HCT116 (cell line): ENCODE measurements at regions not wholly inside any gene's neighbourhood (a gene's known extent, or its start where the extent isn't known, plus 50 kb on each side); places are given as distances from the start of the nearest gene placed in this dataset.

Source experiments
- ATAC-seq: fragments of 200-7000 bp; cut with Tn5 transposase; 2 replicates; pipeline ENCODE4 v1.9.1; 2020; ENCODE audit warnings: mild to moderate bottlenecking, moderate library complexity
- BruUV-seq: library from RNA; stranded (reverse); fragments of 400-500 nt; replicated peaks from 2 replicates; lab custom pipeline; 2021; lab: Mats Ljungman, UMichigan
- CTCF ChIA-PET: fragments of 300-600 bp; sonication (Branson Sonifier 250); formaldehyde crosslinking; loops from one replicate; lab custom pipeline; 2021; ENCODE audit warnings: antibody characterized with exemption; lab: Charles Lee
- POLR2A ChIA-PET: fragments of 300-600, 350-600 bp; sonication (Branson Sonifier 250); formaldehyde crosslinking; loops from one replicate; lab custom pipeline; 2021; ENCODE audit warnings: antibody characterized with exemption; lab: Charles Lee
- RAD21 ChIA-PET, 2 experiments: fragments of 300-600 bp; sonication (Branson Sonifier 250); formaldehyde crosslinking; loops; one replicate each; lab custom pipeline; 2023; ENCODE audit warnings: low total read pairs in 2 of 2; ENCODE audit not compliant: uncharacterized antibody in 2 of 2, unreplicated experiment in 2 of 2, low non-redundant PET in 1 of 2; lab: Charles Lee
- DNase-seq: peaks from one replicate; pipeline ENCODE4 v3.0.0-alpha.2; 2010; ENCODE audit warnings: low read depth, low spot score
- H2AFZ ChIP-seq: fragments of 200-600 bp; shearing (Covaris generic), sonication (generic); 2 replicates; pipeline ENCODE4 v1.6.1; 2017; ENCODE audit warnings: low read depth, mixed run types, mixed read lengths, antibody characterized with exemption, low read length; ENCODE audit not compliant: poor library complexity, severe bottlenecking
- H3K27ac ChIP-seq: 2 replicates; pipeline ENCODE4 v1.5.1; 2012; ENCODE audit warnings: low read depth, low read length
- H3K27me3 ChIP-seq: fragments of 200-600 bp; sonication (generic); 2 replicates; pipeline ENCODE4 v1.6.1; 2016; ENCODE audit warnings: mixed run types, low read length, mixed read lengths; ENCODE audit not compliant: insufficient read depth
- H3K36me3 ChIP-seq, 2 experiments: fragments of 200-500 bp in 1 of 2; fragments of 200-600 bp in 1 of 2; sonication (Bioruptor generic) in 1 of 2; sonication (generic) in 1 of 2; 2 replicates each; pipeline versions ENCODE4 v1.5.1 to v1.6.1; 2014 to 2016; ENCODE audit warnings: low read length in 2 of 2, inconsistent platforms in 1 of 2, mixed read lengths in 1 of 2, mixed run types in 1 of 2; ENCODE audit not compliant: insufficient read depth in 2 of 2, control insufficient read depth in 1 of 2
- H3K4me1 ChIP-seq, 2 experiments: fragments of 200-600 bp in 1 of 2; sonication (generic) in 1 of 2; 2 replicates each; pipeline versions ENCODE4 v1.5.1 to v1.6.1; 2012 to 2017; ENCODE audit warnings: low read length in 2 of 2, inconsistent platforms in 1 of 2, mild to moderate bottlenecking in 1 of 2, mixed read lengths in 1 of 2, mixed run types in 1 of 2, moderate library complexity in 1 of 2; ENCODE audit not compliant: insufficient read depth in 2 of 2, control insufficient read depth in 1 of 2
- H3K4me2 ChIP-seq: fragments of 200-600 bp; sonication (generic); 2 replicates; pipeline ENCODE4 v1.6.1; 2017; ENCODE audit warnings: mixed run types, low read length, mixed read lengths
- H3K4me3 ChIP-seq, 2 experiments: fragments of 200-600 bp in 1 of 2; sonication (generic) in 1 of 2; replicated peaks in 1 of 2; 2 replicates each; pipeline ENCODE4 v1.5.1; 2011 to 2016; ENCODE audit warnings: low read length in 2 of 2, control low read depth in 1 of 2, low read depth in 1 of 2, mild to moderate bottlenecking in 1 of 2, mixed read lengths in 1 of 2, mixed run types in 1 of 2
- H3K79me2 ChIP-seq: fragments of 200-600 bp; sonication (generic); 2 replicates; pipeline ENCODE4 v1.6.1; 2017; ENCODE audit warnings: mild to moderate bottlenecking, mixed run types, low read length, moderate library complexity, mixed read lengths; ENCODE audit not compliant: insufficient read depth
- H3K9ac ChIP-seq: fragments of 200-600 bp; sonication (generic); 2 replicates; pipeline ENCODE4 v1.6.1; 2016; ENCODE audit warnings: low read length, mixed read lengths
- H3K9me2 ChIP-seq: fragments of 200-600 bp; sonication (generic), shearing (Covaris generic); 2 replicates; pipeline ENCODE4 v1.6.1; 2017; ENCODE audit warnings: mixed run types, mild to moderate bottlenecking, moderate library complexity; ENCODE audit not compliant: insufficient read depth
- H3K9me3 ChIP-seq, 2 experiments: fragments of 200-500 bp in 1 of 2; fragments of 200-600 bp in 1 of 2; sonication (Bioruptor generic) in 1 of 2; sonication (generic) in 1 of 2; 2 replicates each; pipeline ENCODE4 v1.6.1; 2014 to 2017; ENCODE audit warnings: low read length in 2 of 2, mixed read lengths in 2 of 2, inconsistent platforms in 1 of 2, low read depth in 1 of 2, mild to moderate bottlenecking in 1 of 2, mixed run types in 1 of 2, moderate library complexity in 1 of 2; ENCODE audit not compliant: control insufficient read depth in 1 of 2, insufficient read depth in 1 of 2
- H4K20me1 ChIP-seq: fragments of 200-600 bp; sonication (generic), shearing (Covaris generic); 2 replicates; pipeline ENCODE4 v1.6.1; 2017; ENCODE audit warnings: mixed run types, mild to moderate bottlenecking, moderate library complexity; ENCODE audit not compliant: insufficient read depth
- ATF3 ChIP-seq: IDR thresholded peaks from 2 replicates; pipeline ENCODE4 v1.6.1; 2012
- CBX3 ChIP-seq: IDR thresholded peaks from 2 replicates; pipeline ENCODE4 v1.6.1; 2012; ENCODE audit warnings: low read depth
- CTCF ChIP-seq, 3 experiments: fragments of 200-600 bp in 1 of 3; sonication (generic) in 1 of 3; IDR thresholded peaks in 2 of 3; conservative IDR thresholded peaks in 1 of 3; 2 replicates each; pipeline ENCODE4 v1.5.1; 2012 to 2017; ENCODE audit warnings: low read depth in 2 of 3, low read length in 2 of 3, antibody characterized with exemption in 1 of 3, borderline replicate concordance in 1 of 3, control low read depth in 1 of 3, mild to moderate bottlenecking in 1 of 3, mixed read lengths in 1 of 3, mixed run types in 1 of 3, moderate library complexity in 1 of 3; ENCODE audit not compliant: insufficient read depth in 1 of 3
- ELF1 ChIP-seq: IDR thresholded peaks from 2 replicates; pipeline ENCODE4 v1.6.1; 2012; ENCODE audit warnings: low read depth, borderline replicate concordance
- EZH2 ChIP-seq: fragments of 200-600 bp; sonication (generic); IDR thresholded peaks from 2 replicates; pipeline ENCODE4 v1.6.1; 2017; ENCODE audit warnings: antibody characterized with exemption, mixed run types
- EZH2phosphoT487 ChIP-seq: fragments of 200-600 bp; IDR thresholded peaks from 2 replicates; pipeline ENCODE4 v1.6.1; 2018; ENCODE audit warnings: antibody characterized with exemption, borderline replicate concordance
- JUND ChIP-seq: IDR thresholded peaks from 2 replicates; pipeline ENCODE4 v1.6.1; 2012
- POLR2A ChIP-seq: IDR thresholded peaks from 2 replicates; pipeline ENCODE4 v1.7.0; 2011; ENCODE audit warnings: borderline replicate concordance; ENCODE audit not compliant: insufficient read depth, insufficient read length; ENCODE audit errors: extremely low read depth
- POLR2AphosphoS5 ChIP-seq: IDR thresholded peaks from 2 replicates; pipeline ENCODE4 v1.6.1; 2011; ENCODE audit warnings: mild to moderate bottlenecking, low read depth, low read length, moderate library complexity
- RAD21 ChIP-seq: IDR thresholded peaks from 2 replicates; pipeline ENCODE4 v1.6.1; 2012; ENCODE audit warnings: low read depth, mild to moderate bottlenecking
- REST ChIP-seq: IDR thresholded peaks from 2 replicates; pipeline ENCODE4 v1.6.1; 2012; ENCODE audit warnings: low read depth
- SIN3A ChIP-seq: IDR thresholded peaks from 2 replicates; pipeline ENCODE4 v1.6.1; 2012; ENCODE audit warnings: low read depth
- TCF7L2 ChIP-seq: IDR thresholded peaks from 2 replicates; pipeline ENCODE4 v1.7.0; 2011; ENCODE audit warnings: borderline replicate concordance, inconsistent platforms; ENCODE audit not compliant: insufficient read depth, insufficient read length; ENCODE audit errors: extremely low read depth
- ZFX ChIP-seq: fragments of 450-650 bp; IDR thresholded peaks from 2 replicates; pipeline ENCODE4 v1.6.1; 2017
- intact Hi-C: fragments of 100-400 bp; cut with micrococcal nuclease; formaldehyde crosslinking; loops from 2 replicates; pipeline ENCODE4 v1.10.0; 2022

GRCh38 chr1:170369000-170369399 lies 163.0 kb upstream of the GORAB start:
- ChIA-PET CTCF (no interaction called here), RAD21 (interaction anchor here in 1 of 2 experiments (0.7 kb wide), 1 partner anchor 28 kb away, joined by 4 read pairs; no protein-coding TSS in a partner anchor), POLR2A (no interaction called here)
- no peaks in the 10 kb centered on the region for H3K27me3 ChIP-seq
- H3K79me2 ChIP-seq, result no peaks in the 10 kb centered on the region
- TF ChIP-seq POLR2A (no peak), EZH2phosphoT487 (no peak), ZFX (no peak), EZH2 (no peak), SIN3A (no peak), JUND (no peak), TCF7L2 (no peak)
- no peaks in the 10 kb centered on the region for H3K9me3 ChIP-seq
- ATAC-seq, result no peak
- H3K4me1 ChIP-seq, result no peaks in the 10 kb centered on the region
- no peak overlapping the region for H3K9ac ChIP-seq
- no peak overlapping the region for H3K4me3 ChIP-seq
- BruUV-seq, result no TSS peak
- no peak for DNase-seq
- intact Hi-C loops, result no loop called here
- no peaks in the 10 kb centered on the region for H3K36me3 ChIP-seq
- no peak overlapping the region for H2AFZ ChIP-seq
- no peak overlapping the region for H3K27ac ChIP-seq
- H4K20me1 ChIP-seq, result no peaks in the 10 kb centered on the region
- no peak overlapping the region for H3K4me2 ChIP-seq
- no peaks in the 10 kb centered on the region for H3K9me2 ChIP-seq

- CTCF ChIA-PET, result no interaction called here
- intact Hi-C loops, result no loop called here
Observed at GRCh38 chr1:170369417-170369816, 162.5 kb upstream of the GORAB start.

More at GRCh38 chr1:170369417-170369816, 162.5 kb upstream of the GORAB start:
- Histone ChIP-seq H3K36me3 (no peaks in the 10 kb centered on the region), H3K4me1 (no peaks in the 10 kb centered on the region), H3K9ac (no peak overlapping the region), H3K9me2 (no peaks in the 10 kb centered on the region), H3K4me2 (no peak overlapping the region), H3K79me2 (no peaks in the 10 kb centered on the region), H4K20me1 (no peaks in the 10 kb centered on the region), H3K9me3 (no peaks in the 10 kb centered on the region), H3K4me3 (no peak overlapping the region), H3K27ac (no peak overlapping the region), H2AFZ (no peak overlapping the region), H3K27me3 (no peaks in the 10 kb centered on the region)
- ATAC-seq, result no peak
- no peak for DNase-seq
- POLR2A ChIA-PET, result no interaction called here
- RAD21 ChIA-PET, result no interaction called here
- no TSS peak for BruUV-seq
- no peak for TF ChIP-seq REST
- TF ChIP-seq ATF3, result no peak
- TF ChIP-seq CBX3, result no peak
- no peak for TF ChIP-seq POLR2AphosphoS5
- TF ChIP-seq RAD21, result no peak
- TF ChIP-seq ELF1, result no peak
- TF ChIP-seq ZFX, result no peak
- no peak for TF ChIP-seq TCF7L2
- TF ChIP-seq CTCF (IDR thresholded peaks at IDR 0.05 in 2 of 3, conservative IDR thresholded peaks at IDR 0.05 in 1 of 3; ENCODE audit: borderline replicate concordance in 1 of 3, insufficient read depth in 1 of 3, low read depth in 2 of 3, low read length in 2 of 3), result no peak
- no peak for TF ChIP-seq JUND
- no peak for TF ChIP-seq SIN3A
